Esophagus squamous epithelium (tissue), 5 donors: ENCODE measurements at regions not wholly inside any gene's neighbourhood (a gene's known extent, or its start where the extent isn't known, plus 50 kb on each side); places are given as distances from the start of the nearest gene placed in this dataset.

Experiments
- DNase-seq: peaks from one replicate; lab custom pipeline; 2025; lab: John Stamatoyannopoulos, UW
- H3K27ac ChIP-seq, 4 donors: fragments of 200-600 bp; sonication (generic); one replicate each; pipeline ENCODE4 v1.5.1; 2016 to 2019; ENCODE audit warnings: mild to moderate bottlenecking in 1 of 4
- H3K27me3 ChIP-seq, 4 donors: fragments of 200-600 bp; sonication (generic); 1 replicate in 3 of 4; 2 replicates in 1 of 4; pipeline versions ENCODE4 v1.5.1 to v1.6.0; 2017 to 2021; ENCODE audit warnings: antibody characterized with exemption in 1 of 4
- H3K36me3 ChIP-seq, 3 donors: fragments of 200-600 bp; sonication (generic); one replicate each; pipeline ENCODE4 v1.5.1; 2016 to 2019
- H3K4me1 ChIP-seq, 3 donors: fragments of 200-600 bp; sonication (generic); one replicate each; pipeline ENCODE4 v1.5.1; 2017 to 2019
- H3K4me3 ChIP-seq, 4 donors: fragments of 200-600 bp; sonication (generic); 1 replicate in 3 of 4; 2 replicates in 1 of 4; pipeline ENCODE4 v1.5.1; 2016 to 2019; ENCODE audit warnings: mild to moderate bottlenecking in 2 of 4, moderate library complexity in 1 of 4
- H3K9me3 ChIP-seq, 3 donors: fragments of 200-600 bp; sonication (generic); one replicate each; pipeline ENCODE4 v1.5.1; 2016 to 2019
- CTCF ChIP-seq, 6 experiments: fragments of 450-650 bp in 4 of 6; fragments of 200-600 bp in 2 of 6; sonication (generic) in 2 of 6; IDR thresholded peaks; one replicate each; pipeline ENCODE4 v1.5.1; 2016 to 2019; ENCODE audit warnings: antibody characterized with exemption in 6 of 6, mild to moderate bottlenecking in 4 of 6, moderate library complexity in 4 of 6
- POLR2A ChIP-seq, 4 donors: fragments of 450-650 bp; IDR thresholded peaks; one replicate each; pipeline ENCODE4 v1.6.1; 2017; ENCODE audit warnings: antibody characterized with exemption in 4 of 4, mild to moderate bottlenecking in 4 of 4, moderate library complexity in 3 of 4
- WGBS, 2 donors: methylation state at CpG; one replicate each; pipeline ENCODE4 v1.1.5; 2018; 5-methylcytosine and 5-hydroxymethylcytosine counted together
- intact Hi-C: fragments of 100-400 bp; cut with DNase I; formaldehyde crosslinking; loops from one replicate; pipeline ENCODE4 v1.15.0; 2022
- donor health status: DM: yes; HTN: yes; CAD: no.

GRCh38 chr7:41872966-41873365 lies 170.1 kb upstream of the INHBA start:
- no peak for DNase-seq
- no peak overlapping the region for H3K4me3 ChIP-seq
- no peak overlapping the region for H3K27ac ChIP-seq
- H3K27me3 ChIP-seq = peaks cover 0 to 7% (median 0%) of the 10 kb centered on the region in 4 donors
- intact Hi-C loops = no loop called here
- H3K9me3 ChIP-seq = no peaks in the 10 kb centered on the region
- no peaks in the 10 kb centered on the region for H3K4me1 ChIP-seq
- WGBS, 2 donors = 62 to 73% methylated on average over 1 of the region's 1 CpG
- TF ChIP-seq CTCF (IDR thresholded peaks at IDR 0.05) (no peak), POLR2A (IDR thresholded peaks at IDR 0.05) (no peak)
- H3K36me3 ChIP-seq = no peaks in the 10 kb centered on the region

GRCh38 chr7:41870461-41871138 lies 167.7 kb upstream of the INHBA start:
- Histone ChIP-seq H3K9me3 (no peaks in the 10 kb centered on the region), H3K36me3 (no peaks in the 10 kb centered on the region), H3K27me3 (peaks cover 0 to 7% (median 0%) of the 10 kb centered on the region in 4 donors), H3K4me3 (no peak overlapping the region), H3K4me1 (no peaks in the 10 kb centered on the region), H3K27ac (peak overlapping the region in 2 of 4 donors; percentile 37 to 44)
- intact Hi-C loops = no loop called here
- no peak for DNase-seq
- TF ChIP-seq CTCF (IDR thresholded peaks at IDR 0.05) (no peak), POLR2A (IDR thresholded peaks at IDR 0.05) (no peak)
- 22 to 43% methylated on average over 1 of the region's 1 CpG for WGBS, 2 donors

- 23 to 36% methylated on average over 4 of the region's 4 CpGs for WGBS, 2 donors
- H3K27me3 ChIP-seq = peaks cover 0 to 7% (median 0%) of the 10 kb centered on the region in 4 donors
- no peak overlapping the region for H3K4me3 ChIP-seq
- H3K4me1 ChIP-seq = no peaks in the 10 kb centered on the region
- intact Hi-C loops = no loop called here
- no peaks in the 10 kb centered on the region for H3K36me3 ChIP-seq
- no peak for DNase-seq
- TF ChIP-seq CTCF (IDR thresholded peaks at IDR 0.05) (no peak), POLR2A (IDR thresholded peaks at IDR 0.05) (no peak)
- peaks cover 0 to 5% (median 0%) of the 10 kb centered on the region in 3 donors for H3K9me3 ChIP-seq
- peak overlapping the region in 2 of 4 donors; percentile 37 to 44 for H3K27ac ChIP-seq
These were observed 167.1 kb upstream of the INHBA start for GRCh38 chr7:41869997-41870396.

GRCh38 chr7:41869596-41869995 lies 166.7 kb upstream of the INHBA start:
- Histone ChIP-seq H3K9me3 (peaks cover 0 to 9% (median 0%) of the 10 kb centered on the region in 3 donors), H3K4me3 (no peak overlapping the region), H3K36me3 (no peaks in the 10 kb centered on the region), H3K27ac (peak overlapping the region in 2 of 4 donors; percentile 37 to 44), H3K27me3 (peaks cover 0 to 4% (median 0%) of the 10 kb centered on the region in 4 donors), H3K4me1 (no peaks in the 10 kb centered on the region)
- intact Hi-C loops = no loop called here
- 33 to 41% methylated on average over 3 of the region's 3 CpGs for WGBS, 2 donors
- TF ChIP-seq CTCF (IDR thresholded peaks at IDR 0.05) = no peak
- TF ChIP-seq POLR2A (IDR thresholded peaks at IDR 0.05) = no peak
- no peak for DNase-seq

GRCh38 chr7:41869091-41869490 lies 166.2 kb upstream of the INHBA start:
- Histone ChIP-seq H3K9me3 (peaks cover 0 to 10% (median 0%) of the 10 kb centered on the region in 3 donors), H3K4me1 (no peaks in the 10 kb centered on the region), H3K4me3 (no peak overlapping the region), H3K36me3 (no peaks in the 10 kb centered on the region), H3K27me3 (no peaks in the 10 kb centered on the region), H3K27ac (no peak overlapping the region)
- no peak for DNase-seq
- intact Hi-C loops = no loop called here
- TF ChIP-seq CTCF (IDR thresholded peaks at IDR 0.05) (no peak), POLR2A (IDR thresholded peaks at IDR 0.05) (no peak)
